ENCODE measurements at regions not wholly inside any gene's neighbourhood (a gene's known extent, or its start where the extent isn't known, plus 50 kb on each side); places are given as distances from the start of the nearest gene placed in this dataset.

GRCh38 chr21:38614558-38614957, 116.3 kb upstream of the ERG start:
- Histone ChIP-seq H3K9ac (ENCODE audit: low read length) (no peak overlapping the region), H3K9me2 (replicated peaks; ENCODE audit: insufficient read depth, low read length) (no peaks in the 10 kb centered on the region), H3K79me2 (ENCODE audit: insufficient read depth, low read length) (no peaks in the 10 kb centered on the region), H3K27me3 (ENCODE audit: low read length) (no peaks in the 10 kb centered on the region), H3K4me3 (ENCODE audit: insufficient read depth, low read length, poor library complexity, severe bottlenecking) (no peak overlapping the region), H3K4me2 (ENCODE audit: low read depth, low read length, poor library complexity, severe bottlenecking) (no peak overlapping the region), H3K27ac (ENCODE audit: low read depth, low read length) (no peak overlapping the region), H2AFZ (ENCODE audit: low read depth, low read length, severe bottlenecking) (no peak overlapping the region), H4K20me1 (ENCODE audit: low read depth, low read length) (no peaks in the 10 kb centered on the region), H3K9me3 (ENCODE audit: insufficient read depth, low read length) (no peaks in the 10 kb centered on the region), H3F3A (ENCODE audit: insufficient read depth) (no peaks in the 10 kb centered on the region), H3K36me3 (ENCODE audit: low read length) (no peaks in the 10 kb centered on the region)
- TF ChIP-seq CTCF (IDR thresholded peaks at IDR 0.05; ENCODE audit: insufficient read depth, low read length, poor library complexity, severe bottlenecking) (no peak), EZH2phosphoT487 (conservative IDR thresholded peaks at IDR 0.05; ENCODE audit: low read length) (no peak)

GRCh38 chr21:38619480-38619879, 121.2 kb upstream of the ERG start:
- H3K9me2 ChIP-seq (replicated peaks; ENCODE audit: insufficient read depth, low read length) = no peaks in the 10 kb centered on the region
- no peaks in the 10 kb centered on the region for H3K36me3 ChIP-seq (ENCODE audit: low read length)
- no peaks in the 10 kb centered on the region for H3K27me3 ChIP-seq (ENCODE audit: low read length)
- no peaks in the 10 kb centered on the region for H4K20me1 ChIP-seq (ENCODE audit: low read depth, low read length)
- TF ChIP-seq CTCF (IDR thresholded peaks at IDR 0.05; ENCODE audit: insufficient read depth, low read length, poor library complexity, severe bottlenecking) = no peak
- no peak for TF ChIP-seq EZH2phosphoT487 (conservative IDR thresholded peaks at IDR 0.05; ENCODE audit: low read length)
- H3K4me3 ChIP-seq (ENCODE audit: insufficient read depth, low read length, poor library complexity, severe bottlenecking) = no peak overlapping the region
- no peak overlapping the region for H3K4me2 ChIP-seq (ENCODE audit: low read depth, low read length, poor library complexity, severe bottlenecking)
- no peak overlapping the region for H3K27ac ChIP-seq (ENCODE audit: low read depth, low read length)
- no peaks in the 10 kb centered on the region for H3K79me2 ChIP-seq (ENCODE audit: insufficient read depth, low read length)
- H2AFZ ChIP-seq (ENCODE audit: low read depth, low read length, severe bottlenecking) = no peak overlapping the region
- H3K9me3 ChIP-seq (ENCODE audit: insufficient read depth, low read length) = no peaks in the 10 kb centered on the region
- H3F3A ChIP-seq (ENCODE audit: insufficient read depth) = no peaks in the 10 kb centered on the region
- H3K9ac ChIP-seq (ENCODE audit: low read length) = no peak overlapping the region

GRCh38 chr21:38619992-38620479, 121.8 kb upstream of the ERG start:
- no peaks in the 10 kb centered on the region for H3K9me3 ChIP-seq (ENCODE audit: insufficient read depth, low read length)
- H3F3A ChIP-seq (ENCODE audit: insufficient read depth) = no peaks in the 10 kb centered on the region
- H4K20me1 ChIP-seq (ENCODE audit: low read depth, low read length) = no peaks in the 10 kb centered on the region
- H3K79me2 ChIP-seq (ENCODE audit: insufficient read depth, low read length) = no peaks in the 10 kb centered on the region
- H3K9ac ChIP-seq (ENCODE audit: low read length) = no peak overlapping the region
- no peaks in the 10 kb centered on the region for H3K9me2 ChIP-seq (replicated peaks; ENCODE audit: insufficient read depth, low read length)
- H3K4me3 ChIP-seq (ENCODE audit: insufficient read depth, low read length, poor library complexity, severe bottlenecking) = no peak overlapping the region
- no peaks in the 10 kb centered on the region for H3K36me3 ChIP-seq (ENCODE audit: low read length)
- H3K27me3 ChIP-seq (ENCODE audit: low read length) = no peaks in the 10 kb centered on the region
- no peak overlapping the region for H3K27ac ChIP-seq (ENCODE audit: low read depth, low read length)
- no peak overlapping the region for H2AFZ ChIP-seq (ENCODE audit: low read depth, low read length, severe bottlenecking)
- no peak for TF ChIP-seq CTCF (IDR thresholded peaks at IDR 0.05; ENCODE audit: insufficient read depth, low read length, poor library complexity, severe bottlenecking)
- no peak for TF ChIP-seq EZH2phosphoT487 (conservative IDR thresholded peaks at IDR 0.05; ENCODE audit: low read length)
- no peak overlapping the region for H3K4me2 ChIP-seq (ENCODE audit: low read depth, low read length, poor library complexity, severe bottlenecking)

Data from SU-DHL-6 (cell line).